ENCODE measurements at regions not wholly inside any gene's neighbourhood (a gene's known extent, or its start where the extent isn't known, plus 50 kb on each side); places are given as distances from the start of the nearest gene placed in this dataset.
"Not testable (repeated sequence)": the region's sequence is repeated elsewhere in the genome, so short reads cannot be mapped to it uniquely, and the experiment has no call there.

- DNase-seq: no peak
These were observed 92.5 kb upstream of the NAP1L1 start for GRCh38 chr12:76176940-76177339.

GRCh38 chr12:76175946-76176345, 91.5 kb upstream of the NAP1L1 start:
- DNase-seq: not testable (repeated sequence)

- no peak for DNase-seq
These were observed 89.3 kb upstream of the NAP1L1 start for GRCh38 chr12:76173756-76174155.

GRCh38 chr12:76158518-76159321, 74.2 kb upstream of the NAP1L1 start:
- DNase-seq: peak; percentile 73

- DNase-seq: no peak
These were observed 72.2 kb upstream of the NAP1L1 start for GRCh38 chr12:76156726-76157125.

- DNase-seq: no peak
These were observed 71.8 kb upstream of the NAP1L1 start for GRCh38 chr12:76156314-76156713.

GRCh38 chr12:76155157-76155670, 70.7 kb upstream of the NAP1L1 start:
- no peak for DNase-seq

GRCh38 chr12:76153616-76154015, 69.1 kb upstream of the NAP1L1 start:
- DNase-seq: no peak

- peak; percentile 10 for DNase-seq
These were observed 67.8 kb upstream of the NAP1L1 start for GRCh38 chr12:76152181-76152807.

GRCh38 chr12:76144245-76144549, 59.7 kb upstream of the NAP1L1 start:
- peak; percentile 20 for DNase-seq

GRCh38 chr12:76143343-76144244, 59.1 kb upstream of the NAP1L1 start:
- DNase-seq: no peak

GRCh38 chr12:76142305-76142704, 57.8 kb upstream of the NAP1L1 start:
- no peak for DNase-seq

GRCh38 chr12:76138656-76139055, 54.2 kb upstream of the NAP1L1 start:
- no peak for DNase-seq

- no peak for DNase-seq
These were observed 53.1 kb upstream of the NAP1L1 start for GRCh38 chr12:76137606-76138005.

GRCh38 chr12:76135456-76135855, 51.0 kb upstream of the NAP1L1 start:
- no peak for DNase-seq
